SK-N-SH (cell line): ENCODE measurements at regions not wholly inside any gene's neighbourhood (a gene's known extent, or its start where the extent isn't known, plus 50 kb on each side); places are given as distances from the start of the nearest gene placed in this dataset.

Experiments
- CTCF ChIP-seq: fragments of 200-600 bp; sonication (generic); IDR thresholded peaks from 2 replicates; pipeline ENCODE4 v1.6.1; 2017; ENCODE audit warnings: antibody characterized with exemption, mild to moderate bottlenecking, moderate library complexity
- EZH2phosphoT487 ChIP-seq: fragments of 200-600 bp; sonication (generic); IDR thresholded peaks from 2 replicates; pipeline ENCODE4 v1.6.1; 2017; ENCODE audit warnings: low read depth, mixed run types, mild to moderate bottlenecking, antibody characterized with exemption, moderate library complexity, borderline replicate concordance
- FOXJ3 ChIP-seq: sonication (generic); formaldehyde crosslinking; IDR thresholded peaks from 2 replicates; pipeline ENCODE4 v1.5.1; 2020; ENCODE audit warnings: mild to moderate bottlenecking, missing genetic modification reagents
- MXI1 ChIP-seq: IDR thresholded peaks from 2 replicates; pipeline ENCODE4 v1.6.1; 2012; ENCODE audit warnings: mild to moderate bottlenecking, low read depth, low read length, improper control_type of control experiment

- TF ChIP-seq FOXJ3, result no peak
- no peak for TF ChIP-seq MXI1
- no peak for TF ChIP-seq CTCF
- no peak for TF ChIP-seq EZH2phosphoT487
Measured at GRCh38 chr13:53341144-53341510, 312.5 kb downstream of the OLFM4 start.
